Colonic mucosa (tissue), 4 donors: ENCODE measurements at regions not wholly inside any gene's neighbourhood (a gene's known extent, or its start where the extent isn't known, plus 50 kb on each side); places are given as distances from the start of the nearest gene placed in this dataset.

Source experiments
- DNase-seq: peaks from one replicate; pipeline ENCODE4 v3.0.0-alpha.2; 2020
- H3K27ac ChIP-seq: fragments of 200-600 bp; one replicate; pipeline ENCODE4 v1.8.0; 2021
- H3K27me3 ChIP-seq: fragments of 200-600 bp; one replicate; pipeline ENCODE4 v1.8.0; 2021
- H3K36me3 ChIP-seq: fragments of 200-600 bp; one replicate; pipeline ENCODE4 v1.8.0; 2021
- H3K4me1 ChIP-seq: fragments of 200-600 bp; one replicate; pipeline ENCODE4 v1.8.0; 2021; ENCODE audit warnings: mild to moderate bottlenecking
- H3K4me3 ChIP-seq: fragments of 200-600 bp; one replicate; pipeline ENCODE4 v1.8.0; 2021
- H3K9ac ChIP-seq, 2 donors: one replicate each; pipeline ENCODE4 v1.7.0; 2013; ENCODE audit warnings: control low read depth in 2 of 2, low read depth in 2 of 2, low read length in 2 of 2
- H3K9me3 ChIP-seq: fragments of 200-600 bp; one replicate; pipeline ENCODE4 v1.8.0; 2021
- CTCF ChIP-seq: fragments of 200-600 bp; IDR thresholded peaks from one replicate; pipeline ENCODE4 v1.8.0; 2022; ENCODE audit warnings: antibody characterized with exemption, mild to moderate bottlenecking
- intact Hi-C: fragments of 100-400 bp; cut with DNase I; formaldehyde crosslinking; loops from one replicate; pipeline ENCODE4 v1.14.1; 2022
- donor health status: healthy.
- donor health status: DM: no; HTN: no; CAD: no.
- donor health status: DM: no; HTN: no; CAD: no.

- intact Hi-C loops: no loop called here
- TF ChIP-seq CTCF: no peak
- H3K9ac ChIP-seq: no peak overlapping the region
These were observed 156.1 kb upstream of the SALL4 start for GRCh38 chr20:51958099-51959065.

GRCh38 chr20:51955756-51956155 is 153.4 kb upstream of the SALL4 start:
- TF ChIP-seq CTCF: no peak
- intact Hi-C loops: no loop called here
- H3K9ac ChIP-seq: no peak overlapping the region
- H3K27me3 ChIP-seq: no peaks in the 10 kb centered on the region
- no peak overlapping the region for H3K4me3 ChIP-seq
- peaks cover 6% of the 10 kb centered on the region for H3K4me1 ChIP-seq
- H3K9me3 ChIP-seq: no peaks in the 10 kb centered on the region
- no peak overlapping the region for H3K27ac ChIP-seq
- no peak for DNase-seq
- no peaks in the 10 kb centered on the region for H3K36me3 ChIP-seq

More at GRCh38 chr20:51958099-51959065, 156.1 kb upstream of the SALL4 start:
- Histone ChIP-seq H3K4me3 (no peak overlapping the region), H3K27me3 (no peaks in the 10 kb centered on the region), H3K9me3 (no peaks in the 10 kb centered on the region), H3K27ac (no peak overlapping the region), H3K4me1 (peaks cover 6% of the 10 kb centered on the region), H3K36me3 (no peaks in the 10 kb centered on the region)
- DNase-seq: no peak

GRCh38 chr20:51953731-51954340 is 151.5 kb upstream of the SALL4 start:
- no peak for DNase-seq
- Histone ChIP-seq H3K27me3 (no peaks in the 10 kb centered on the region), H3K27ac (no peak overlapping the region), H3K9me3 (no peaks in the 10 kb centered on the region), H3K4me3 (no peak overlapping the region), H3K36me3 (no peaks in the 10 kb centered on the region), H3K4me1 (no peaks in the 10 kb centered on the region), H3K9ac (no peak overlapping the region)
- intact Hi-C loops: no loop called here
- no peak for TF ChIP-seq CTCF

GRCh38 chr20:51950926-51951325 is 148.6 kb upstream of the SALL4 start:
- TF ChIP-seq CTCF: no peak
- DNase-seq: no peak
- intact Hi-C loops: no loop called here
- Histone ChIP-seq H3K27ac (no peak overlapping the region), H3K4me3 (no peak overlapping the region), H3K27me3 (no peaks in the 10 kb centered on the region), H3K9ac (no peak overlapping the region), H3K36me3 (no peaks in the 10 kb centered on the region), H3K9me3 (no peaks in the 10 kb centered on the region), H3K4me1 (no peaks in the 10 kb centered on the region)

GRCh38 chr20:51946586-51946985 is 144.3 kb upstream of the SALL4 start:
- H3K27ac ChIP-seq: no peak overlapping the region
- DNase-seq: no peak
- no peak for TF ChIP-seq CTCF

More at GRCh38 chr20:51946586-51946985, 144.3 kb upstream of the SALL4 start:
- H3K9ac ChIP-seq: no peak overlapping the region
- no peaks in the 10 kb centered on the region for H3K27me3 ChIP-seq
- intact Hi-C loops: no loop called here
- H3K4me3 ChIP-seq: no peak overlapping the region
- no peaks in the 10 kb centered on the region for H3K9me3 ChIP-seq
- H3K4me1 ChIP-seq: no peaks in the 10 kb centered on the region
- H3K36me3 ChIP-seq: no peaks in the 10 kb centered on the region
